Activated T-cell treated with anti-CD3 and anti-CD28 coated beads, Interleukin-2, amount 50 U/mL, for 4 hours (primary cell): ENCODE measurements at regions not wholly inside any gene's neighbourhood (a gene's known extent, or its start where the extent isn't known, plus 50 kb on each side); places are given as distances from the start of the nearest gene placed in this dataset.
"Not testable (repeated sequence)": the region's sequence is repeated elsewhere in the genome, so short reads cannot be mapped to it uniquely, and the experiment has no call there.

Experiments used
- ATAC-seq, 2 donors: fragments of 200-7000 bp; cut with Tn5 transposase; one replicate each; pipeline ENCODE4 v1.10.0; 2021
- DNase-seq: peaks from one replicate; pipeline ENCODE4 v3.0.0-alpha.2; 2020
- H3K27me3 Mint-ChIP-seq: one replicate; pipeline ENCODE4 v1.8.0; 2021; ENCODE audit warnings: low read depth, mixed read lengths
- H3K36me3 Mint-ChIP-seq: one replicate; pipeline ENCODE4 v1.8.0; 2022; ENCODE audit warnings: mixed read lengths; ENCODE audit not compliant: insufficient read depth
- H3K4me1 Mint-ChIP-seq: one replicate; pipeline ENCODE4 v1.8.0; 2021; ENCODE audit warnings: low read depth, mixed read lengths
- H3K4me3 Mint-ChIP-seq: one replicate; pipeline ENCODE4 v1.8.0; 2021; ENCODE audit warnings: mild to moderate bottlenecking, moderate library complexity, mixed read lengths
- H3K9me3 Mint-ChIP-seq: one replicate; pipeline ENCODE4 v1.8.0; 2021; ENCODE audit warnings: mixed read lengths

GRCh38 chr13:33415822-33416221 lies 130.3 kb upstream of the STARD13 start:
- no peaks in the 10 kb centered on the region for H3K36me3 Mint-ChIP-seq
- H3K4me1 Mint-ChIP-seq: no peaks in the 10 kb centered on the region
- H3K27me3 Mint-ChIP-seq: peaks cover 31% of the 10 kb centered on the region
- no peak overlapping the region for H3K4me3 Mint-ChIP-seq
- no peaks in the 10 kb centered on the region for H3K9me3 Mint-ChIP-seq
- ATAC-seq (no peak), DNase-seq (no peak)

- H3K36me3 Mint-ChIP-seq, H3K4me1 Mint-ChIP-seq, ATAC-seq, H3K4me3 Mint-ChIP-seq, H3K9me3 Mint-ChIP-seq, DNase-seq: not testable (repeated sequence)
- H3K27me3 Mint-ChIP-seq: peaks cover 15% of the 10 kb centered on the region
Measured at GRCh38 chr13:33418224-33418953, 132.8 kb upstream of the STARD13 start.

GRCh38 chr13:33420117-33420516 lies 134.6 kb upstream of the STARD13 start:
- not testable (repeated sequence) for H3K4me3 Mint-ChIP-seq, H3K4me1 Mint-ChIP-seq, ATAC-seq, DNase-seq, H3K9me3 Mint-ChIP-seq, H3K36me3 Mint-ChIP-seq
- peaks cover 13% of the 10 kb centered on the region for H3K27me3 Mint-ChIP-seq

GRCh38 chr13:33426131-33426530 lies 140.6 kb upstream of the STARD13 start:
- Mint-ChIP-seq H3K36me3 (no peaks in the 10 kb centered on the region), H3K4me3 (no peak overlapping the region), H3K9me3 (no peaks in the 10 kb centered on the region), H3K4me1 (no peaks in the 10 kb centered on the region), H3K27me3 (peaks cover 4% of the 10 kb centered on the region)
- no peak for DNase-seq
- no peak for ATAC-seq

- H3K36me3 Mint-ChIP-seq: no peaks in the 10 kb centered on the region
- DNase-seq: no peak
- H3K4me3 Mint-ChIP-seq: no peak overlapping the region
- peaks cover 5% of the 10 kb centered on the region for H3K27me3 Mint-ChIP-seq
- ATAC-seq: no peak
- H3K4me1 Mint-ChIP-seq: no peaks in the 10 kb centered on the region
- no peaks in the 10 kb centered on the region for H3K9me3 Mint-ChIP-seq
Measured at GRCh38 chr13:33433316-33433715, 147.8 kb upstream of the STARD13 start.

- no peaks in the 10 kb centered on the region for H3K4me1 Mint-ChIP-seq
- H3K4me3 Mint-ChIP-seq: no peak overlapping the region
- peaks cover 2% of the 10 kb centered on the region for H3K27me3 Mint-ChIP-seq
- ATAC-seq: no peak
- no peak for DNase-seq
- no peaks in the 10 kb centered on the region for H3K9me3 Mint-ChIP-seq
- no peaks in the 10 kb centered on the region for H3K36me3 Mint-ChIP-seq
Measured at GRCh38 chr13:33434676-33435075, 149.1 kb upstream of the STARD13 start.

GRCh38 chr13:33435207-33435606 lies 149.7 kb upstream of the STARD13 start:
- Mint-ChIP-seq H3K4me1 (no peaks in the 10 kb centered on the region), H3K36me3 (no peaks in the 10 kb centered on the region), H3K4me3 (no peak overlapping the region), H3K9me3 (no peaks in the 10 kb centered on the region), H3K27me3 (peaks cover 2% of the 10 kb centered on the region)
- DNase-seq (no peak), ATAC-seq (no peak)

- ATAC-seq: no peak
Measured at GRCh38 chr13:33438918-33439317, 153.4 kb upstream of the STARD13 start.

GRCh38 chr13:33441015-33441414 lies 155.5 kb upstream of the STARD13 start:
- H3K36me3 Mint-ChIP-seq: no peaks in the 10 kb centered on the region
- H3K4me3 Mint-ChIP-seq: no peak overlapping the region
- ATAC-seq (no peak), DNase-seq (no peak)
- peaks cover 5% of the 10 kb centered on the region for H3K27me3 Mint-ChIP-seq
- no peaks in the 10 kb centered on the region for H3K9me3 Mint-ChIP-seq
- no peaks in the 10 kb centered on the region for H3K4me1 Mint-ChIP-seq

More at GRCh38 chr13:33438918-33439317, 153.4 kb upstream of the STARD13 start:
- Mint-ChIP-seq H3K27me3 (peaks cover 5% of the 10 kb centered on the region), H3K4me1 (no peaks in the 10 kb centered on the region), H3K4me3 (no peak overlapping the region), H3K9me3 (no peaks in the 10 kb centered on the region), H3K36me3 (no peaks in the 10 kb centered on the region)
- no peak for DNase-seq

- peaks cover 5% of the 10 kb centered on the region for H3K27me3 Mint-ChIP-seq
- peaks cover 8% of the 10 kb centered on the region for H3K9me3 Mint-ChIP-seq
- H3K4me1 Mint-ChIP-seq: no peaks in the 10 kb centered on the region
- H3K36me3 Mint-ChIP-seq: no peaks in the 10 kb centered on the region
- H3K4me3 Mint-ChIP-seq: no peak overlapping the region
- DNase-seq: no peak
- ATAC-seq: no peak
Measured at GRCh38 chr13:33445024-33445423, 159.5 kb upstream of the STARD13 start.

GRCh38 chr13:33445476-33445875 lies 159.9 kb upstream of the STARD13 start:
- Mint-ChIP-seq H3K4me1 (no peaks in the 10 kb centered on the region), H3K9me3 (peaks cover 8% of the 10 kb centered on the region), H3K4me3 (no peak overlapping the region), H3K36me3 (no peaks in the 10 kb centered on the region), H3K27me3 (peaks cover 5% of the 10 kb centered on the region)
- DNase-seq (no peak), ATAC-seq (no peak)

- Mint-ChIP-seq H3K4me1 (no peaks in the 10 kb centered on the region), H3K9me3 (peaks cover 8% of the 10 kb centered on the region), H3K36me3 (no peaks in the 10 kb centered on the region), H3K4me3 (no peak overlapping the region), H3K27me3 (peaks cover 2% of the 10 kb centered on the region)
- DNase-seq: no peak
- ATAC-seq: no peak
Measured at GRCh38 chr13:33446821-33447725, 161.5 kb upstream of the STARD13 start.

GRCh38 chr13:33448889-33449288 lies 163.3 kb upstream of the STARD13 start:
- peaks cover 8% of the 10 kb centered on the region for H3K9me3 Mint-ChIP-seq
- H3K27me3 Mint-ChIP-seq: peaks cover 2% of the 10 kb centered on the region
- ATAC-seq (no peak), DNase-seq (no peak)
- no peak overlapping the region for H3K4me3 Mint-ChIP-seq
- H3K4me1 Mint-ChIP-seq: no peaks in the 10 kb centered on the region
- H3K36me3 Mint-ChIP-seq: no peaks in the 10 kb centered on the region

GRCh38 chr13:33450956-33451709 lies 165.6 kb upstream of the STARD13 start:
- Mint-ChIP-seq H3K4me1 (no peaks in the 10 kb centered on the region), H3K4me3 (no peak overlapping the region), H3K9me3 (peaks cover 8% of the 10 kb centered on the region), H3K27me3 (peaks cover 2% of the 10 kb centered on the region), H3K36me3 (no peaks in the 10 kb centered on the region)
- ATAC-seq: no peak
- DNase-seq: no peak
